ENCODE measurements at regions not wholly inside any gene's neighbourhood (a gene's known extent, or its start where the extent isn't known, plus 50 kb on each side); places are given as distances from the start of the nearest gene placed in this dataset.

GRCh38 chr4:177923888-177924287 is 481.7 kb upstream of the AGA start:
- Histone ChIP-seq H2AK9ac (replicated peaks; ENCODE audit: low read depth, low read length, poor library complexity) (no peak overlapping the region), H2AFZ (replicated peaks; ENCODE audit: low read length, poor library complexity) (no peak overlapping the region), H3K36me3 (ENCODE audit: control insufficient read depth, insufficient read depth, low read length) (no peaks in the 10 kb centered on the region), H3K27ac (ENCODE audit: insufficient read depth, low read length) (no peak overlapping the region), H3K4me3 (ENCODE audit: insufficient read depth, low read depth, low read length) (no peak overlapping the region), H2BK15ac (ENCODE audit: low read depth, low read length) (no peak overlapping the region), H3K27me3 (ENCODE audit: control insufficient read depth, insufficient read depth, low read length) (no peaks in the 10 kb centered on the region), H4K5ac (ENCODE audit: low read depth, low read length) (no peak overlapping the region), H2AK5ac (ENCODE audit: low read depth, low read length) (no peak overlapping the region), H3K18ac (ENCODE audit: low read depth, low read length) (no peak overlapping the region), H4K8ac (ENCODE audit: low read depth in 2 of 2, low read length in 2 of 2) (no peak overlapping the region), H2BK20ac (ENCODE audit: low read depth, low read length) (no peak overlapping the region), H3K79me1 (ENCODE audit: low read depth in 1 of 2, low read length in 2 of 2) (no peaks in the 10 kb centered on the region), H3K14ac (replicated peaks; ENCODE audit: low read depth, low read length) (no peak overlapping the region), H3K4me1 (ENCODE audit: control insufficient read depth, insufficient read depth, low read length) (no peaks in the 10 kb centered on the region), H3K4ac (ENCODE audit: low read depth, low read length) (no peak overlapping the region), H3K9me1 (ENCODE audit: insufficient read depth, low read length) (no peaks in the 10 kb centered on the region), H3K9me3 (ENCODE audit: control insufficient read depth, insufficient read depth, low read length) (no peaks in the 10 kb centered on the region), H3K23ac (ENCODE audit: low read depth, low read length) (no peak overlapping the region), H4K20me1 (ENCODE audit: insufficient read depth, low read length) (no peaks in the 10 kb centered on the region), H3K56ac (ENCODE audit: extremely low read depth, insufficient read depth, low read length) (no peak overlapping the region), H4K91ac (ENCODE audit: insufficient read depth, low read depth, low read length) (no peak overlapping the region), H3K4me2 (ENCODE audit: low read depth, low read length) (no peak overlapping the region), H2BK120ac (ENCODE audit: low read depth, low read length) (no peak overlapping the region), H3K9ac (ENCODE audit: low read depth, low read length) (no peak overlapping the region), H2BK5ac (ENCODE audit: low read depth, low read length, poor library complexity, severe bottlenecking) (no peak overlapping the region)
- intact Hi-C loops (cut with micrococcal nuclease) (no loop called here), in situ Hi-C loops (cut with MboI; ENCODE audit: low sequenced_read_pairs) (no loop called here), dilution Hi-C loops (cut with HindIII; ENCODE audit: low sequenced_read_pairs, unreplicated experiment) (no loop called here)
- ChIA-PET POLR2A (ENCODE audit: unreplicated experiment) (no interaction called here), CTCF (no interaction called here)
- DNase-seq (no peak), ATAC-seq (ENCODE audit: low read depth) (no peak)
- no TSS peak for BruUV-seq (replicated peaks)
- TF ChIP-seq MAFK (IDR thresholded peaks at IDR 0.05; ENCODE audit: low read depth, low read length), result no peak
- no peak for TF ChIP-seq USF2 (IDR thresholded peaks at IDR 0.05; ENCODE audit: low read depth, low read length)
- TF ChIP-seq BHLHE40 (IDR thresholded peaks at IDR 0.05; ENCODE audit: low read depth, low read length), result no peak
- no peak for TF ChIP-seq ELK1 (IDR thresholded peaks at IDR 0.05; ENCODE audit: borderline replicate concordance, low read depth, low read length)
- TF ChIP-seq FOS (IDR thresholded peaks at IDR 0.05; ENCODE audit: low read depth, low read length), result no peak
- TF ChIP-seq CHD1 (IDR thresholded peaks at IDR 0.05; ENCODE audit: low read depth, low read length), result no peak
- no peak for TF ChIP-seq MAZ (IDR thresholded peaks at IDR 0.05; ENCODE audit: borderline replicate concordance, low read depth, low read length)
- TF ChIP-seq RFX5 (IDR thresholded peaks at IDR 0.05; ENCODE audit: low read depth, low read length), result no peak
- no peak for TF ChIP-seq RAD21 (IDR thresholded peaks at IDR 0.05; ENCODE audit: low read length)
- no peak for TF ChIP-seq CTCF (conservative IDR thresholded peaks at IDR 0.05; ENCODE audit: low read depth, low read length)
- TF ChIP-seq RCOR1 (IDR thresholded peaks at IDR 0.05; ENCODE audit: insufficient replicate concordance, low read length), result no peak
- no peak for TF ChIP-seq CEBPB (IDR thresholded peaks at IDR 0.05; ENCODE audit: low read depth, low read length)
- TF ChIP-seq POLR2A (IDR thresholded peaks at IDR 0.05; ENCODE audit: low read depth, low read length), result no peak
- no peak for TF ChIP-seq NFE2L2 (IDR thresholded peaks at IDR 0.05; ENCODE audit: low read depth, low read length)
- no peak for TF ChIP-seq SMC3 (IDR thresholded peaks at IDR 0.05; ENCODE audit: low read depth, low read length)
- TF ChIP-seq MXI1 (IDR thresholded peaks at IDR 0.05; ENCODE audit: borderline replicate concordance, low read depth, low read length), result no peak

Data from IMR-90 (cell line).